HEK293 (cell line): ENCODE measurements at regions not wholly inside any gene's neighbourhood (a gene's known extent, or its start where the extent isn't known, plus 50 kb on each side); places are given as distances from the start of the nearest gene placed in this dataset.

ENCODE experiments used
- CTCF ChIA-PET: fragments of 350-600 bp; formaldehyde crosslinking; extraction: SDS; loops from one replicate; lab custom pipeline; 2021; ENCODE audit warnings: antibody characterized with exemption; lab: Yijun Ruan, JAX
- POLR2A ChIA-PET: fragments of 300-600 bp; formaldehyde crosslinking; extraction: SDS; loops from one replicate; lab custom pipeline; 2020; ENCODE audit warnings: antibody characterized with exemption, inconsistent platforms; lab: Yijun Ruan, JAX
- H3K27ac ChIP-seq: fragments of 200-500 bp; sonication (Bioruptor generic); 2 replicates; pipeline ENCODE4 v1.5.1; 2014; ENCODE audit warnings: low read depth, low read length, control low read depth, inconsistent platforms; ENCODE audit errors: extremely low read depth
- H3K36me3 ChIP-seq, 2 experiments: fragments of 200-500 bp in 1 of 2; sonication (Bioruptor generic) in 1 of 2; 1 replicate in 1 of 2; 2 replicates in 1 of 2; pipeline ENCODE4 v1.5.1; 2014 to 2017; ENCODE audit warnings: inconsistent platforms in 2 of 2, low read length in 2 of 2; ENCODE audit not compliant: control insufficient read depth in 2 of 2, insufficient read depth in 1 of 2
- H3K4me1 ChIP-seq: fragments of 200-500 bp; sonication (Bioruptor generic); 2 replicates; pipeline ENCODE4 v1.5.1; 2014; ENCODE audit warnings: mild to moderate bottlenecking, low read length, inconsistent platforms; ENCODE audit not compliant: control insufficient read depth, insufficient read depth
- H3K4me3 ChIP-seq: 2 replicates; pipeline ENCODE4 v1.5.1; 2011; ENCODE audit warnings: low read depth, mild to moderate bottlenecking, control low read depth, low read length, moderate library complexity
- H3K9me3 ChIP-seq: fragments of 200-500 bp; sonication (Bioruptor generic); 2 replicates; pipeline ENCODE4 v1.5.1; 2014; ENCODE audit warnings: low read depth, low read length, inconsistent platforms; ENCODE audit not compliant: control insufficient read depth, insufficient read depth
- GLI2 ChIP-seq: fragments of 450-650 bp; formaldehyde crosslinking; IDR thresholded peaks from 2 replicates; pipeline ENCODE4; 2017; ENCODE audit warnings: missing biosample characterization, missing genetic modification characterization, low read depth, borderline replicate concordance
- HOXA7 ChIP-seq: sonication (generic); formaldehyde crosslinking; IDR thresholded peaks from 2 replicates; pipeline ENCODE4 v1.8.1; 2022; ENCODE audit warnings: missing genetic modification reagents, borderline replicate concordance
- KLF8 ChIP-seq: fragments of 450-650 bp; formaldehyde crosslinking; IDR thresholded peaks from 2 replicates; pipeline ENCODE4 v1.5.1; 2016; ENCODE audit warnings: missing biosample characterization, missing genetic modification characterization
- MEIS1 ChIP-seq: sonication (generic); formaldehyde crosslinking; IDR thresholded peaks from 2 replicates; pipeline ENCODE4 v1.8.1; 2022; ENCODE audit warnings: missing genetic modification reagents, mild to moderate bottlenecking, borderline replicate concordance
- OSR2 ChIP-seq: fragments of 450-650 bp; formaldehyde crosslinking; IDR thresholded peaks from 2 replicates; pipeline ENCODE4 v1.5.1; 2016; ENCODE audit warnings: missing biosample characterization, missing genetic modification characterization
- PRDM10 ChIP-seq: fragments of 450-650 bp; formaldehyde crosslinking; IDR thresholded peaks from 2 replicates; pipeline ENCODE4 v1.5.1; 2016; ENCODE audit warnings: missing biosample characterization, missing genetic modification characterization
- PRDM4 ChIP-seq: fragments of 450-650 bp; formaldehyde crosslinking; IDR thresholded peaks from 2 replicates; pipeline ENCODE4 v1.5.1; 2017; ENCODE audit warnings: missing biosample characterization, missing genetic modification characterization
- REPIN1 ChIP-seq: fragments of 450-650 bp; formaldehyde crosslinking; IDR thresholded peaks from 2 replicates; pipeline ENCODE4 v1.5.1; 2017; ENCODE audit warnings: missing biosample characterization, missing genetic modification characterization, low read depth
- TRIM28 ChIP-seq: IDR thresholded peaks from 2 replicates; pipeline ENCODE4 v1.6.1; 2011; ENCODE audit warnings: low read length, control low read depth, borderline replicate concordance
- WT1 ChIP-seq: fragments of 450-650 bp; formaldehyde crosslinking; IDR thresholded peaks from 2 replicates; pipeline ENCODE4 v1.5.1; 2016; ENCODE audit warnings: missing biosample characterization, missing genetic modification characterization
- YY1 ChIP-seq: fragments of 450-650 bp; formaldehyde crosslinking; IDR thresholded peaks from 2 replicates; pipeline ENCODE4 v1.5.1; 2018; ENCODE audit warnings: missing biosample characterization, missing genetic modification characterization
- ZBTB7A ChIP-seq: fragments of 450-650 bp; formaldehyde crosslinking; IDR thresholded peaks from 2 replicates; pipeline ENCODE4 v1.5.1; 2016; ENCODE audit warnings: low read depth, missing biosample characterization, missing genetic modification characterization
- ZNF132 ChIP-seq: fragments of 450-650 bp; formaldehyde crosslinking; IDR thresholded peaks from 2 replicates; pipeline ENCODE4 v1.5.1; 2017; ENCODE audit warnings: missing biosample characterization, missing genetic modification characterization, borderline replicate concordance
- ZNF140 ChIP-seq: fragments of 450-650 bp; formaldehyde crosslinking; IDR thresholded peaks from 2 replicates; pipeline ENCODE4 v1.5.1; 2016; ENCODE audit warnings: missing biosample characterization, missing genetic modification characterization
- ZNF146 ChIP-seq: fragments of 450-650 bp; formaldehyde crosslinking; IDR thresholded peaks from 2 replicates; pipeline ENCODE4 v1.5.1; 2016; ENCODE audit warnings: missing biosample characterization, missing genetic modification characterization
- ZNF174 ChIP-seq: fragments of 450-650 bp; formaldehyde crosslinking; IDR thresholded peaks from 2 replicates; pipeline ENCODE4 v1.5.0; 2017; ENCODE audit warnings: missing biosample characterization, mild to moderate bottlenecking, missing genetic modification characterization
- ZNF366 ChIP-seq: fragments of 450-650 bp; formaldehyde crosslinking; conservative IDR thresholded peaks from 2 replicates; pipeline ENCODE4 v1.5.1; 2016; ENCODE audit warnings: missing biosample characterization, missing genetic modification characterization
- ZNF416 ChIP-seq: fragments of 450-650 bp; formaldehyde crosslinking; IDR thresholded peaks from 2 replicates; pipeline ENCODE4 v1.5.1; 2016; ENCODE audit warnings: missing biosample characterization, missing genetic modification characterization
- ZNF426 ChIP-seq: fragments of 450-650 bp; formaldehyde crosslinking; IDR thresholded peaks from 2 replicates; pipeline ENCODE4 v1.5.1; 2017; ENCODE audit warnings: missing biosample characterization, missing genetic modification characterization, mild to moderate bottlenecking, inconsistent platforms, moderate library complexity
- ZNF48 ChIP-seq: fragments of 450-650 bp; formaldehyde crosslinking; IDR thresholded peaks from 2 replicates; pipeline ENCODE4 v1.5.1; 2016; ENCODE audit warnings: missing biosample characterization, missing genetic modification characterization
- ZNF488 ChIP-seq: fragments of 450-650 bp; formaldehyde crosslinking; IDR thresholded peaks from 2 replicates; pipeline ENCODE4 v1.5.1; 2016; ENCODE audit warnings: missing biosample characterization, missing genetic modification characterization
- ZNF548 ChIP-seq: fragments of 450-650 bp; formaldehyde crosslinking; IDR thresholded peaks from 2 replicates; pipeline ENCODE4 v1.5.1; 2016; ENCODE audit warnings: missing biosample characterization, missing genetic modification characterization
- ZNF580 ChIP-seq: fragments of 450-650 bp; formaldehyde crosslinking; IDR thresholded peaks from 2 replicates; pipeline ENCODE4 v1.5.1; 2016; ENCODE audit warnings: missing biosample characterization, missing genetic modification characterization
- ZNF660 ChIP-seq: fragments of 450-650 bp; IDR thresholded peaks from 2 replicates; pipeline ENCODE4 v1.5.1; 2018; ENCODE audit warnings: missing biosample characterization, mild to moderate bottlenecking, missing genetic modification characterization
- ZNF76 ChIP-seq: fragments of 450-650 bp; formaldehyde crosslinking; IDR thresholded peaks from 2 replicates; pipeline ENCODE4; 2016; ENCODE audit warnings: low read depth, missing biosample characterization, missing genetic modification characterization, borderline replicate concordance
- ZNF830 ChIP-seq: fragments of 450-650 bp; IDR thresholded peaks from 2 replicates; pipeline ENCODE4 v1.5.0; 2018; ENCODE audit warnings: missing biosample characterization, missing genetic modification characterization, low read depth, mild to moderate bottlenecking, moderate library complexity
- TF ChIP-seq, protein P1 (sequence below): fragments of 450-650 bp; formaldehyde crosslinking; IDR thresholded peaks from 2 replicates; pipeline ENCODE4 v1.5.1; 2016; ENCODE audit warnings: missing biosample characterization, missing genetic modification characterization
- TF ChIP-seq, protein P2 (sequence below): fragments of 450-650 bp; formaldehyde crosslinking; IDR thresholded peaks from 2 replicates; pipeline ENCODE4 v1.5.1; 2016; ENCODE audit warnings: missing biosample characterization, missing genetic modification characterization

GRCh38 chr16:76801357-76801756 lies 389.6 kb upstream of the MON1B start:
- TF ChIP-seq PRDM4 (tag by site-specific recombination) (no peak), ZNF416 (tag by site-specific recombination) (no peak), ZNF174 (tag by site-specific recombination) (no peak), ZNF660 (tag by site-specific recombination) (no peak), HOXA7 (CRISPR knock-in tag) (no peak), ZBTB7A (tag by site-specific recombination) (no peak), OSR2 (tag by site-specific recombination) (no peak), ZNF426 (no peak), ZNF488 (no peak), ZNF76 (tag by site-specific recombination) (no peak), REPIN1 (tag by site-specific recombination) (no peak), MEIS1 (no peak), KLF8 (tag by site-specific recombination) (no peak), ZNF140 (tag by site-specific recombination) (no peak), WT1 (tag by site-specific recombination) (no peak), TRIM28 (no peak), PRDM10 (tag by site-specific recombination) (no peak)
- TF ChIP-seq, protein P1, sequence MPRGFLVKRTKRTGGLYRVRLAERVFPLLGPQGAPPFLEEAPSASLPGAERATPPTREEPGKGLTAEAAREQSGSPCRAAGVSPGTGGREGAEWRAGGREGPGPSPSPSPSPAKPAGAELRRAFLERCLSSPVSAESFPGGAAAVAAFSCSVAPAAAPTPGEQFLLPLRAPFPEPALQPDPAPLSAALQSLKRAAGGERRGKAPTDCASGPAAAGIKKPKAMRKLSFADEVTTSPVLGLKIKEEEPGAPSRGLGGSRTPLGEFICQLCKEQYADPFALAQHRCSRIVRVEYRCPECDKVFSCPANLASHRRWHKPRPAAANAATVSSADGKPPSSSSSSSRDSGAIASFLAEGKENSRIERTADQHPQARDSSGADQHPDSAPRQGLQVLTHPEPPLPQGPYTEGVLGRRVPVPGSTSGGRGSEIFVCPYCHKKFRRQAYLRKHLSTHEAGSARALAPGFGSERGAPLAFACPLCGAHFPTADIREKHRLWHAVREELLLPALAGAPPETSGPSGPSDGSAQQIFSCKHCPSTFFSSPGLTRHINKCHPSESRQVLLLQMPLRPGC (tag by site-specific recombination), result no peak

DNA sequence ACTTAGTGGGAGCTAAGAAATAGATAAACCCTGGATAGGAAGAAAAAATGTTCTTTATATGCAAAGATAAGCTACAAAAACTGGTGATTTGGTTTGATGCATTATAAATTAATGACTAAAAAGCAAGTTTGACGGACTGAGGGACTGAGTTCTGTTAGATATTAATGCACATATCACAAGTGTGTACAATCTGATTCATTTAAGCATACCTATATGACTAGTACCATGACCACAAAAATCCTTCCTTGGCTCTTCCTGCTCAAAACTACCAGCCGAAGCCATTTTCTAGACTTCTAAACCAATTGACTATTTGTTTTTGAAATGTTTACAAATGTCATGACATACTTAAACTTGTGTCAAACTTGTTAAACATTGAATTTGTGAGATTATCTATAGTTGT lies 374.5 kb upstream of the MON1B start:
- ChIA-PET POLR2A (no interaction called here), CTCF (interaction anchor here (0.6 kb wide), 1 partner anchor 12 kb away, joined by 5 read pairs; no protein-coding TSS in a partner anchor)
- no peak overlapping the region for H3K27ac ChIP-seq
- H3K36me3 ChIP-seq, result no peaks in the 10 kb centered on the region
- no peak overlapping the region for H3K4me3 ChIP-seq
- H3K9me3 ChIP-seq, result no peaks in the 10 kb centered on the region
- no peaks in the 10 kb centered on the region for H3K4me1 ChIP-seq
- no peak for TF ChIP-seq ZNF580 (tag by site-specific recombination)
- TF ChIP-seq, protein P2, sequence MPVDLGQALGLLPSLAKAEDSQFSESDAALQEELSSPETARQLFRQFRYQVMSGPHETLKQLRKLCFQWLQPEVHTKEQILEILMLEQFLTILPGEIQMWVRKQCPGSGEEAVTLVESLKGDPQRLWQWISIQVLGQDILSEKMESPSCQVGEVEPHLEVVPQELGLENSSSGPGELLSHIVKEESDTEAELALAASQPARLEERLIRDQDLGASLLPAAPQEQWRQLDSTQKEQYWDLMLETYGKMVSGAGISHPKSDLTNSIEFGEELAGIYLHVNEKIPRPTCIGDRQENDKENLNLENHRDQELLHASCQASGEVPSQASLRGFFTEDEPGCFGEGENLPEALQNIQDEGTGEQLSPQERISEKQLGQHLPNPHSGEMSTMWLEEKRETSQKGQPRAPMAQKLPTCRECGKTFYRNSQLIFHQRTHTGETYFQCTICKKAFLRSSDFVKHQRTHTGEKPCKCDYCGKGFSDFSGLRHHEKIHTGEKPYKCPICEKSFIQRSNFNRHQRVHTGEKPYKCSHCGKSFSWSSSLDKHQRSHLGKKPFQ, result no peak
- no peak for TF ChIP-seq ZNF174 (tag by site-specific recombination)
- no peak for TF ChIP-seq YY1
- TF ChIP-seq ZNF366, result no peak
- no peak for TF ChIP-seq ZNF830 (tag by site-specific recombination)
- no peak for TF ChIP-seq GLI2 (tag by site-specific recombination)
- no peak for TF ChIP-seq ZNF146
- TF ChIP-seq ZNF132 (tag by site-specific recombination), result no peak
- no peak for TF ChIP-seq ZNF48
- TF ChIP-seq ZNF548, result no peak

More at GRCh38 chr16:76801357-76801756, 389.6 kb upstream of the MON1B start:
- Histone ChIP-seq H3K27ac (no peak overlapping the region), H3K4me1 (no peaks in the 10 kb centered on the region), H3K4me3 (no peak overlapping the region), H3K9me3 (no peaks in the 10 kb centered on the region), H3K36me3 (no peaks in the 10 kb centered on the region)
- ChIA-PET CTCF (no interaction called here), POLR2A (no interaction called here)
